DMS153 (cell line): ENCODE measurements at regions not wholly inside any gene's neighbourhood (a gene's known extent, or its start where the extent isn't known, plus 50 kb on each side); places are given as distances from the start of the nearest gene placed in this dataset.

Source experiments
- DNase-seq: peaks from one replicate; lab custom pipeline; 2025; lab: John Stamatoyannopoulos, UW

- DNase-seq: no peak
Measured at GRCh38 chr3:78421247-78421966, 1346.4 kb downstream of the ROBO1 start.

- no peak for DNase-seq
Measured at GRCh38 chr3:78424656-78425055, 1343.1 kb downstream of the ROBO1 start.

GRCh38 chr3:78426454-78426853, 1341.3 kb downstream of the ROBO1 start:
- no peak for DNase-seq

- DNase-seq: no peak
Measured at GRCh38 chr3:78427303-78427702, 1340.5 kb downstream of the ROBO1 start.

- DNase-seq: no peak
Measured at GRCh38 chr3:78430741-78431140, 1337.1 kb downstream of the ROBO1 start.

- DNase-seq: no peak
Measured at GRCh38 chr3:78434801-78435200, 1333.0 kb downstream of the ROBO1 start.

GRCh38 chr3:78455166-78455565, 1312.6 kb downstream of the ROBO1 start:
- no peak for DNase-seq

GRCh38 chr3:78455712-78456433, 1311.9 kb downstream of the ROBO1 start:
- no peak for DNase-seq

GRCh38 chr3:78459796-78460195, 1308.0 kb downstream of the ROBO1 start:
- DNase-seq: no peak

GRCh38 chr3:78462021-78462420, 1305.8 kb downstream of the ROBO1 start:
- DNase-seq: no peak

GRCh38 chr3:78476076-78476475, 1291.7 kb downstream of the ROBO1 start:
- no peak for DNase-seq

GRCh38 chr3:78481050-78481449, 1286.7 kb downstream of the ROBO1 start:
- DNase-seq: no peak

- no peak for DNase-seq
Measured at GRCh38 chr3:78483090-78483489, 1284.7 kb downstream of the ROBO1 start.

GRCh38 chr3:78494851-78495250, 1272.9 kb downstream of the ROBO1 start:
- DNase-seq: no peak

- no peak for DNase-seq
Measured at GRCh38 chr3:78495301-78495700, 1272.5 kb downstream of the ROBO1 start.

- DNase-seq: no peak
Measured at GRCh38 chr3:78496501-78496900, 1271.3 kb downstream of the ROBO1 start.

GRCh38 chr3:78497021-78497420, 1270.8 kb downstream of the ROBO1 start:
- DNase-seq: peak; percentile 12

GRCh38 chr3:78497767-78498166, 1270.0 kb downstream of the ROBO1 start:
- peak; percentile 2 for DNase-seq

- DNase-seq: no peak
Measured at GRCh38 chr3:78506061-78506460, 1261.7 kb downstream of the ROBO1 start.

- no peak for DNase-seq
Measured at GRCh38 chr3:78506581-78507195, 1261.1 kb downstream of the ROBO1 start.

GRCh38 chr3:78507196-78507984, 1260.4 kb downstream of the ROBO1 start:
- DNase-seq: no peak

- no peak for DNase-seq
Measured at GRCh38 chr3:78511840-78512239, 1256.0 kb downstream of the ROBO1 start.
